Central memory CD8-positive, alpha-beta T cell (primary cell): ENCODE measurements at regions not wholly inside any gene's neighbourhood (a gene's known extent, or its start where the extent isn't known, plus 50 kb on each side); places are given as distances from the start of the nearest gene placed in this dataset.
"Not testable (repeated sequence)": the region's sequence is repeated elsewhere in the genome, so short reads cannot be mapped to it uniquely, and the experiment has no call there.

ENCODE experiments used
- ATAC-seq: fragments of 150-1000 bp; cut with Tn5 transposase; replicated peaks from 2 replicates; pipeline ENCODE4 v1.10.0; 2022; ENCODE audit warnings: mild to moderate bottlenecking, moderate FRiP score, moderate number of reproducible peaks; ENCODE audit not compliant: poor library complexity, severe bottlenecking; ENCODE audit errors: extremely low read depth
- DNase-seq, 2 donors: peaks; one replicate each; pipeline ENCODE4 v3.0.0; 2021; ENCODE audit warnings: low spot score in 2 of 2
- H3K27ac Mint-ChIP-seq: one replicate; pipeline ENCODE4 v1.8.0; 2022; ENCODE audit warnings: low read depth, mild to moderate bottlenecking, moderate library complexity, mixed read lengths
- H3K27me3 Mint-ChIP-seq: one replicate; pipeline ENCODE4 v1.8.0; 2022; ENCODE audit warnings: mixed read lengths
- H3K36me3 Mint-ChIP-seq: one replicate; pipeline ENCODE4 v1.8.0; 2022; ENCODE audit warnings: mild to moderate bottlenecking, moderate library complexity, mixed read lengths; ENCODE audit not compliant: insufficient read depth
- H3K4me1 Mint-ChIP-seq: one replicate; pipeline ENCODE4 v1.8.0; 2022; ENCODE audit warnings: mixed read lengths
- H3K4me3 Mint-ChIP-seq: one replicate; pipeline ENCODE4 v1.8.0; 2022; ENCODE audit warnings: mild to moderate bottlenecking, moderate library complexity, mixed read lengths
- H3K9me3 Mint-ChIP-seq: one replicate; pipeline ENCODE4 v1.8.0; 2022; ENCODE audit warnings: mixed read lengths

DNA sequence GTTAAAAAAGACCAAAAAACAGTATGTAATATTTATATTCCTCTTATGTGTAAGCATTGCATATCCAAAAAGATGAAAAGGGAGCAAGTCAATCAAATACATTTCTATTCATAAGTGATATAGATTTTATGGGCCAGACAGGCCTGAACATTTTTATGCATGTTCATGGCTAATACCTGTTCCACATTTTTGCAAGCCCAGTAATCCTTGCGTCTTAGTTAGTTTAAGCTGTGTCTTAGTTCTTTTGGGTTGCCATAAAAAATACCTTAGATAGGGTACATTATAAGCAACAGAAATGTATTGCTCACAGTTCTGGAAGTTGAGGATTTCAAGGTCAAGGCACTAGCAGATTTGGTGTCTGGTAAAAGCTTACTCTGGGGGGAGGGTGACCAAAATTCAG lies 342.1 kb downstream of the TAF11L14 start:
- Mint-ChIP-seq H3K36me3 (no peaks in the 10 kb centered on the region), H3K4me1 (no peaks in the 10 kb centered on the region), H3K9me3 (peaks cover 24% of the 10 kb centered on the region), H3K27ac (no peak overlapping the region), H3K4me3 (no peak overlapping the region), H3K27me3 (no peaks in the 10 kb centered on the region)
- ATAC-seq (no peak), DNase-seq (no peak)

GRCh38 chr5:17978954-17979353 lies 344.7 kb downstream of the TAF11L14 start:
- Mint-ChIP-seq H3K4me3 (no peak overlapping the region), H3K4me1 (no peaks in the 10 kb centered on the region), H3K27me3 (no peaks in the 10 kb centered on the region), H3K27ac (no peak overlapping the region), H3K36me3 (no peaks in the 10 kb centered on the region), H3K9me3 (peaks cover 24% of the 10 kb centered on the region)
- ATAC-seq (no peak), DNase-seq (no peak)

- H3K27ac Mint-ChIP-seq, H3K4me3 Mint-ChIP-seq, ATAC-seq, DNase-seq, H3K4me1 Mint-ChIP-seq, H3K36me3 Mint-ChIP-seq, H3K27me3 Mint-ChIP-seq: not testable (repeated sequence)
- H3K9me3 Mint-ChIP-seq, result peaks cover 14% of the 10 kb centered on the region
Measured at GRCh38 chr5:17982626-17983025, 348.4 kb downstream of the TAF11L14 start.

DNA sequence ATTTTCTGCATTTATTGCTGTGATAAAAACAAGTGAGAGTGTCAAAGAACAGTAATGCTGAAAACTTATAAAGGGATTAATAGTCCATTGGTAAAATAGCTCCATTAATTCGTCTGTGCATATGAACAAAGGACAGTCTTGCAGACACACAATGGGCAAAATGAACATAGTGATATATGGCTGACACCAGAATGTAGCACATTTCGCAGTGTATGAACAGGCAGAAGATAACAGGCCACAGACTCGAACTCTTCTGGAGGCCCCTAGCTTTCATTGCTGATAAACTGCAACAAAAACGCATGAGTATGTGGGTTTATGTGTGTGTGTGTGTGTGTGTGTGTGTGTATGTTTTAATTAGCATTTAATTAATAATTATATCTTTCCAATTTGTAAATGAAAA lies 354.8 kb downstream of the TAF11L14 start:
- no peak overlapping the region for H3K27ac Mint-ChIP-seq
- no peaks in the 10 kb centered on the region for H3K27me3 Mint-ChIP-seq
- ATAC-seq (no peak), DNase-seq (no peak)
- H3K4me3 Mint-ChIP-seq, result no peak overlapping the region
- H3K9me3 Mint-ChIP-seq, result peaks cover 10% of the 10 kb centered on the region
- peaks cover 2% of the 10 kb centered on the region for H3K36me3 Mint-ChIP-seq
- no peaks in the 10 kb centered on the region for H3K4me1 Mint-ChIP-seq

GRCh38 chr5:17989567-17990563 lies 355.6 kb downstream of the TAF11L14 start:
- Mint-ChIP-seq H3K36me3 (peaks cover 2% of the 10 kb centered on the region), H3K4me3 (no peak overlapping the region), H3K27ac (no peak overlapping the region), H3K9me3 (peaks cover 10% of the 10 kb centered on the region), H3K4me1 (no peaks in the 10 kb centered on the region), H3K27me3 (no peaks in the 10 kb centered on the region)
- DNase-seq (no peak), ATAC-seq (no peak)

GRCh38 chr5:17991775-17992174 lies 357.5 kb downstream of the TAF11L14 start:
- no peak for DNase-seq
- peaks cover 2% of the 10 kb centered on the region for H3K36me3 Mint-ChIP-seq
- no peak overlapping the region for H3K4me3 Mint-ChIP-seq
- H3K27ac Mint-ChIP-seq, result no peak overlapping the region
- H3K4me1 Mint-ChIP-seq, result no peaks in the 10 kb centered on the region
- no peaks in the 10 kb centered on the region for H3K27me3 Mint-ChIP-seq
- H3K9me3 Mint-ChIP-seq, result peaks cover 10% of the 10 kb centered on the region
- ATAC-seq, result no peak

- Mint-ChIP-seq H3K4me3 (no peak overlapping the region), H3K27me3 (no peaks in the 10 kb centered on the region), H3K27ac (no peak overlapping the region), H3K4me1 (no peaks in the 10 kb centered on the region), H3K36me3 (peaks cover 2% of the 10 kb centered on the region), H3K9me3 (peaks cover 5% of the 10 kb centered on the region)
- ATAC-seq (no peak), DNase-seq (no peak)
Measured at GRCh38 chr5:17992291-17992690, 358.0 kb downstream of the TAF11L14 start.

- H3K9me3 Mint-ChIP-seq, result peaks cover 5% of the 10 kb centered on the region
- ATAC-seq, result no peak
- H3K4me1 Mint-ChIP-seq, result no peaks in the 10 kb centered on the region
- H3K36me3 Mint-ChIP-seq, result no peaks in the 10 kb centered on the region
- H3K27me3 Mint-ChIP-seq, result no peaks in the 10 kb centered on the region
- H3K4me3 Mint-ChIP-seq, result no peak overlapping the region
- no peak overlapping the region for H3K27ac Mint-ChIP-seq
- DNase-seq, result no peak
Measured at GRCh38 chr5:17995997-17996396, 361.7 kb downstream of the TAF11L14 start.

DNA sequence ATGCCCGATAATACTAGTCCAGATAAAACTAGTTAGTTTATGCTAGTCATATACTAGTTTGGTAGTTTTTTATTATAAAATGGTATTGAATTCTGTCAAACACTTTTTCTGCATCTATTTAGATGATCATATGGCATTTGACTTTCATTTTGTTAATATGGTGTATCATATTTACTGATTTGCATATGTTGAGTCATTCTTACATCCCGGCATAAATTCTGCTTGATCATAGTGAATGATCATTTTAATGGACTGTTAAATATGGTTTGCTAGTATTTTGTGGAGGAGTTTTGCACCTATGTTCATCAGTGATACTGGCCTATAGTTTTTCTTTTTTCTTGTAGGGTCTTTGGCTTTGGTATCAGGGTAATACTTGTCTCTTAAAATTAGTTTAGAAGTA lies 365.6 kb downstream of the TAF11L14 start:
- DNase-seq (no peak), ATAC-seq (no peak)
- no peak overlapping the region for H3K27ac Mint-ChIP-seq
- peaks cover 11% of the 10 kb centered on the region for H3K9me3 Mint-ChIP-seq
- no peaks in the 10 kb centered on the region for H3K4me1 Mint-ChIP-seq
- H3K36me3 Mint-ChIP-seq, result no peaks in the 10 kb centered on the region
- no peak overlapping the region for H3K4me3 Mint-ChIP-seq
- no peaks in the 10 kb centered on the region for H3K27me3 Mint-ChIP-seq

DNA sequence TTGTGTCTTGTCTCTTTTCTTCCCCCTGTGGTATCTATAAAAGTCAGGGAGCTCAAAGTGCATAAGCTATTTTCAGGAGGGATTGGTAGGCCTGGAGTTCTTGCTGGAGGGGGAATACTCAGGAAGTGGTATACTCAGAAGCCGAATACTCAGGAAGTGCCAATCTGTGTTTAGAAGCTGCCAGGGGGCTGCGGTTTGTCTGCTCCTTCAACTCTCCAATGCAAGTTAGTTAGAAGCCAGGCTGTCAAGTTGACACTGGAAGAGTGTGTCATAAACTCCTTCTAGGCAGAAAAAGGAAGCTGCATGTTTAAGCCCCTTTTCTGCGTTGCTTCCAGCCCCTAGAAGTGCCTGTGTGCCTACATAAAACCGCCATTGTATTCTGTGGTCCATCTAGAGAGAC lies 366.5 kb downstream of the TAF11L14 start:
- DNase-seq (no peak), ATAC-seq (no peak)
- Mint-ChIP-seq H3K9me3 (peaks cover 19% of the 10 kb centered on the region), H3K36me3 (peaks cover 1% of the 10 kb centered on the region), H3K4me3 (no peak overlapping the region), H3K27ac (no peak overlapping the region), H3K27me3 (no peaks in the 10 kb centered on the region), H3K4me1 (no peaks in the 10 kb centered on the region)

DNA sequence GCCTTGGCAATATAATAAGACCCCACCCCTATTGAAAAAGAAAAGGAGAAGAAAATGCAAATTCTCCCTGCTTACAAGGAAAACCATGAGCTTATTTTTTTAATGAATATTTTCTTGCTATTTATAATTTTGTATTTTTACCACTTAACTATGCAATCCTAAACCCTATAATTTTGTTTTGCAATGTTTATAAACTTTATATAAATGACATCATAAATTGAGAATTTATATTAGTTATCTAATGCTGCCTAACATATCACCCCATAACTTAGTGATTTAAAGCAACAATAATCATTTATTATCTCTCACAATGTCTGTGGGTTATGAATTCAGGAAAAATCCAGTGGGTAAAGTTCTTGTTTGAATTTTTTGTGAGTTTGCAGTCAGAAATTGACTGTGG lies 369.1 kb downstream of the TAF11L14 start:
- Mint-ChIP-seq H3K27ac (no peak overlapping the region), H3K27me3 (no peaks in the 10 kb centered on the region), H3K4me1 (no peaks in the 10 kb centered on the region), H3K4me3 (no peak overlapping the region), H3K36me3 (peaks cover 1% of the 10 kb centered on the region), H3K9me3 (peaks cover 21% of the 10 kb centered on the region)
- ATAC-seq, result no peak
- DNase-seq, result no peak

DNA sequence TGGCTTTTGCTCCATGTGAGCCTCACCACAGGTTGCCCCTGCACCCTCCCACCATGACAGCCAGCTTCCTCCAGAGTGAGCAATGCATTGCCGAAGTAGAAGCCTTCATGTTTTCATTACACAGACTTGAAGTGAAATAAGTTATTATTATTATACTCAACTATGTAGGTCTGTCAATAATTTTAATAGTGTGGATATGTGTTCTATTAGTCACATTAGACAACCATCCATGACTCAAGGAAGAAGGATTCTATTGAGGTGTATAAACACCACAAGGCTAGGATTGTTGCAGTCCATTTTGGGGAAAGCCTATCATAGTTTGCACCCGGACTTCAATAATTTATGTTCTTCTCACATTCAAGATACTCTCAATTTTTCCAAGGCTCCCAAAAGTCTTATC lies 369.5 kb downstream of the TAF11L14 start:
- H3K27me3 Mint-ChIP-seq, result no peaks in the 10 kb centered on the region
- H3K4me3 Mint-ChIP-seq, result no peak overlapping the region
- peaks cover 21% of the 10 kb centered on the region for H3K9me3 Mint-ChIP-seq
- DNase-seq (no peak), ATAC-seq (no peak)
- no peaks in the 10 kb centered on the region for H3K4me1 Mint-ChIP-seq
- H3K27ac Mint-ChIP-seq, result no peak overlapping the region
- peaks cover 1% of the 10 kb centered on the region for H3K36me3 Mint-ChIP-seq

GRCh38 chr5:18006235-18006634 lies 372.0 kb downstream of the TAF11L14 start:
- DNase-seq, H3K4me3 Mint-ChIP-seq, H3K27ac Mint-ChIP-seq, H3K4me1 Mint-ChIP-seq, H3K27me3 Mint-ChIP-seq, H3K36me3 Mint-ChIP-seq, ATAC-seq: not testable (repeated sequence)
- peaks cover 21% of the 10 kb centered on the region for H3K9me3 Mint-ChIP-seq
